Colonic mucosa (tissue), 4 donors: ENCODE measurements at regions not wholly inside any gene's neighbourhood (a gene's known extent, or its start where the extent isn't known, plus 50 kb on each side); places are given as distances from the start of the nearest gene placed in this dataset.

Experiments used
- DNase-seq: peaks from one replicate; pipeline ENCODE4 v3.0.0-alpha.2; 2020
- H3K27ac ChIP-seq: fragments of 200-600 bp; one replicate; pipeline ENCODE4 v1.8.0; 2021
- H3K27me3 ChIP-seq: fragments of 200-600 bp; one replicate; pipeline ENCODE4 v1.8.0; 2021
- H3K36me3 ChIP-seq: fragments of 200-600 bp; one replicate; pipeline ENCODE4 v1.8.0; 2021
- H3K4me1 ChIP-seq: fragments of 200-600 bp; one replicate; pipeline ENCODE4 v1.8.0; 2021; ENCODE audit warnings: mild to moderate bottlenecking
- H3K4me3 ChIP-seq: fragments of 200-600 bp; one replicate; pipeline ENCODE4 v1.8.0; 2021
- H3K9ac ChIP-seq, 2 donors: one replicate each; pipeline ENCODE4 v1.7.0; 2013; ENCODE audit warnings: control low read depth in 2 of 2, low read depth in 2 of 2, low read length in 2 of 2
- H3K9me3 ChIP-seq: fragments of 200-600 bp; one replicate; pipeline ENCODE4 v1.8.0; 2021
- CTCF ChIP-seq: fragments of 200-600 bp; IDR thresholded peaks from one replicate; pipeline ENCODE4 v1.8.0; 2022; ENCODE audit warnings: antibody characterized with exemption, mild to moderate bottlenecking
- intact Hi-C: fragments of 100-400 bp; cut with DNase I; formaldehyde crosslinking; loops from one replicate; pipeline ENCODE4 v1.14.1; 2022
- donor health status: healthy.
- donor health status: DM: no; HTN: no; CAD: no.
- donor health status: DM: no; HTN: no; CAD: no.

GRCh38 chr2:147639891-147640290 is 204.9 kb upstream of the ACVR2A start:
- H3K27ac ChIP-seq, result no peak overlapping the region
- no peaks in the 10 kb centered on the region for H3K9me3 ChIP-seq
- H3K9ac ChIP-seq, result no peak overlapping the region
- TF ChIP-seq CTCF, result no peak
- no peaks in the 10 kb centered on the region for H3K27me3 ChIP-seq
- no peaks in the 10 kb centered on the region for H3K36me3 ChIP-seq
- H3K4me1 ChIP-seq, result peaks cover 5% of the 10 kb centered on the region
- H3K4me3 ChIP-seq, result no peak overlapping the region
- intact Hi-C loops, result no loop called here
- no peak for DNase-seq

- Histone ChIP-seq H3K4me1 (peaks cover 5% of the 10 kb centered on the region), H3K27ac (no peak overlapping the region), H3K9me3 (no peaks in the 10 kb centered on the region), H3K4me3 (no peak overlapping the region), H3K36me3 (no peaks in the 10 kb centered on the region), H3K27me3 (no peaks in the 10 kb centered on the region), H3K9ac (no peak overlapping the region)
- no peak for DNase-seq
- TF ChIP-seq CTCF, result no peak
- intact Hi-C loops, result no loop called here
Measured at GRCh38 chr2:147639386-147639785, 205.4 kb upstream of the ACVR2A start.

GRCh38 chr2:147636886-147637285 is 207.9 kb upstream of the ACVR2A start:
- Histone ChIP-seq H3K4me1 (peaks cover 5% of the 10 kb centered on the region), H3K4me3 (no peak overlapping the region), H3K9ac (no peak overlapping the region), H3K27me3 (no peaks in the 10 kb centered on the region), H3K27ac (no peak overlapping the region), H3K9me3 (no peaks in the 10 kb centered on the region), H3K36me3 (no peaks in the 10 kb centered on the region)
- TF ChIP-seq CTCF, result no peak
- no peak for DNase-seq
- intact Hi-C loops, result no loop called here

- no peak overlapping the region for H3K27ac ChIP-seq
- intact Hi-C loops, result no loop called here
Measured at GRCh38 chr2:147636238-147636882, 208.5 kb upstream of the ACVR2A start.

GRCh38 chr2:147634826-147635225 is 210.0 kb upstream of the ACVR2A start:
- H3K27ac ChIP-seq, result no peak overlapping the region
- no peaks in the 10 kb centered on the region for H3K9me3 ChIP-seq
- no peak overlapping the region for H3K4me3 ChIP-seq
- DNase-seq, result no peak
- no peak overlapping the region for H3K9ac ChIP-seq
- H3K27me3 ChIP-seq, result no peaks in the 10 kb centered on the region
- no peak for TF ChIP-seq CTCF
- peaks cover 5% of the 10 kb centered on the region for H3K4me1 ChIP-seq
- no peaks in the 10 kb centered on the region for H3K36me3 ChIP-seq
- intact Hi-C loops, result no loop called here

More at GRCh38 chr2:147636238-147636882, 208.5 kb upstream of the ACVR2A start:
- no peak overlapping the region for H3K4me3 ChIP-seq
- DNase-seq, result no peak
- no peak overlapping the region for H3K9ac ChIP-seq
- no peaks in the 10 kb centered on the region for H3K27me3 ChIP-seq
- TF ChIP-seq CTCF, result no peak
- H3K4me1 ChIP-seq, result peaks cover 5% of the 10 kb centered on the region
- no peaks in the 10 kb centered on the region for H3K9me3 ChIP-seq
- H3K36me3 ChIP-seq, result no peaks in the 10 kb centered on the region
